ENCODE measurements at regions not wholly inside any gene's neighbourhood (a gene's known extent, or its start where the extent isn't known, plus 50 kb on each side); places are given as distances from the start of the nearest gene placed in this dataset.

- no peak overlapping the region for H3K4me3 ChIP-seq (ENCODE audit: low read length in 2 of 2)
- ATAC-seq (ENCODE audit: low FRiP score) = no peak
- no peaks in the 10 kb centered on the region for H3K36me3 ChIP-seq (ENCODE audit: control insufficient read depth in 1 of 2, insufficient read depth in 2 of 2, low read length in 1 of 2)
- intact Hi-C loops (cut with DNase I) = no loop called here
- no peaks in the 10 kb centered on the region for H3K9me3 ChIP-seq (ENCODE audit: control insufficient read depth, low read length)
- no peak overlapping the region for H3K27ac ChIP-seq (ENCODE audit: low read depth in 1 of 2, low read length in 2 of 2)
- WGBS, 2 donors = 84% methylated on average over 6 of the region's 6 CpGs
- no peak for DNase-seq
- H3K4me1 ChIP-seq (ENCODE audit: control insufficient read depth in 1 of 2, insufficient read depth in 2 of 2, low read length in 2 of 2) = no peaks in the 10 kb centered on the region
- H3K27me3 ChIP-seq (ENCODE audit: control insufficient read depth in 1 of 2, insufficient read depth in 2 of 2, low read length in 1 of 2) = no peaks in the 10 kb centered on the region
These were observed 210.4 kb downstream of the SPTSSA start for GRCh38 chr14:34251662-34252061.

- H3K27ac ChIP-seq (ENCODE audit: low read depth in 1 of 2, low read length in 2 of 2) = no peak overlapping the region
- H3K4me3 ChIP-seq (ENCODE audit: low read length in 2 of 2) = no peak overlapping the region
- intact Hi-C loops (cut with DNase I) = no loop called here
- 84 to 87% methylated on average over 4 of the region's 4 CpGs for WGBS, 2 donors
- DNase-seq = no peak
- no peaks in the 10 kb centered on the region for H3K36me3 ChIP-seq (ENCODE audit: control insufficient read depth in 1 of 2, insufficient read depth in 2 of 2, low read length in 1 of 2)
- H3K4me1 ChIP-seq (ENCODE audit: control insufficient read depth in 1 of 2, insufficient read depth in 2 of 2, low read length in 2 of 2) = no peaks in the 10 kb centered on the region
- ATAC-seq (ENCODE audit: low FRiP score) = no peak
- no peaks in the 10 kb centered on the region for H3K27me3 ChIP-seq (ENCODE audit: control insufficient read depth in 1 of 2, insufficient read depth in 2 of 2, low read length in 1 of 2)
- no peaks in the 10 kb centered on the region for H3K9me3 ChIP-seq (ENCODE audit: control insufficient read depth, low read length)
These were observed 211.1 kb downstream of the SPTSSA start for GRCh38 chr14:34250959-34251358.

GRCh38 chr14:34247605-34248004, 214.4 kb downstream of the SPTSSA start:
- no peaks in the 10 kb centered on the region for H3K36me3 ChIP-seq (ENCODE audit: control insufficient read depth in 1 of 2, insufficient read depth in 2 of 2, low read length in 1 of 2)
- ATAC-seq (ENCODE audit: low FRiP score) (no peak), DNase-seq (no peak)
- no peak overlapping the region for H3K27ac ChIP-seq (ENCODE audit: low read depth in 1 of 2, low read length in 2 of 2)
- no peaks in the 10 kb centered on the region for H3K4me1 ChIP-seq (ENCODE audit: control insufficient read depth in 1 of 2, insufficient read depth in 2 of 2, low read length in 2 of 2)
- H3K27me3 ChIP-seq (ENCODE audit: control insufficient read depth in 1 of 2, insufficient read depth in 2 of 2, low read length in 1 of 2) = no peaks in the 10 kb centered on the region
- H3K9me3 ChIP-seq (ENCODE audit: control insufficient read depth, low read length) = no peaks in the 10 kb centered on the region
- intact Hi-C loops (cut with DNase I) = no loop called here
- H3K4me3 ChIP-seq (ENCODE audit: low read length in 2 of 2) = no peak overlapping the region
- 42 to 52% methylated on average over 1 of the region's 1 CpG for WGBS, 2 donors

- Histone ChIP-seq H3K27ac (ENCODE audit: low read depth in 1 of 2, low read length in 2 of 2) (no peak overlapping the region), H3K4me1 (ENCODE audit: control insufficient read depth in 1 of 2, insufficient read depth in 2 of 2, low read length in 2 of 2) (no peaks in the 10 kb centered on the region), H3K27me3 (ENCODE audit: control insufficient read depth in 1 of 2, insufficient read depth in 2 of 2, low read length in 1 of 2) (no peaks in the 10 kb centered on the region), H3K9me3 (ENCODE audit: control insufficient read depth, low read length) (no peaks in the 10 kb centered on the region), H3K36me3 (ENCODE audit: control insufficient read depth in 1 of 2, insufficient read depth in 2 of 2, low read length in 1 of 2) (no peaks in the 10 kb centered on the region), H3K4me3 (ENCODE audit: low read length in 2 of 2) (no peak overlapping the region)
- intact Hi-C loops (cut with DNase I) = no loop called here
- no peak for ATAC-seq (ENCODE audit: low FRiP score)
- 69 to 72% methylated on average over 4 of the region's 4 CpGs for WGBS, 2 donors
- no peak for DNase-seq
These were observed 215.8 kb downstream of the SPTSSA start for GRCh38 chr14:34246206-34246605.

- H3K36me3 ChIP-seq (ENCODE audit: control insufficient read depth in 1 of 2, insufficient read depth in 2 of 2, low read length in 1 of 2) = no peaks in the 10 kb centered on the region
- H3K27me3 ChIP-seq (ENCODE audit: control insufficient read depth in 1 of 2, insufficient read depth in 2 of 2, low read length in 1 of 2) = no peaks in the 10 kb centered on the region
- H3K4me1 ChIP-seq (ENCODE audit: control insufficient read depth in 1 of 2, insufficient read depth in 2 of 2, low read length in 2 of 2) = no peaks in the 10 kb centered on the region
- no peak for DNase-seq
- H3K27ac ChIP-seq (ENCODE audit: low read depth in 1 of 2, low read length in 2 of 2) = no peak overlapping the region
- no peak for ATAC-seq (ENCODE audit: low FRiP score)
- H3K9me3 ChIP-seq (ENCODE audit: control insufficient read depth, low read length) = no peaks in the 10 kb centered on the region
- intact Hi-C loops (cut with DNase I) = no loop called here
- 77 to 79% methylated on average over 2 of the region's 2 CpGs for WGBS, 2 donors
- no peak overlapping the region for H3K4me3 ChIP-seq (ENCODE audit: low read length in 2 of 2)
These were observed 218.6 kb downstream of the SPTSSA start for GRCh38 chr14:34243401-34243800.

GRCh38 chr14:34243001-34243400, 219.0 kb downstream of the SPTSSA start:
- H3K36me3 ChIP-seq (ENCODE audit: control insufficient read depth in 1 of 2, insufficient read depth in 2 of 2, low read length in 1 of 2) = no peaks in the 10 kb centered on the region
- intact Hi-C loops (cut with DNase I) = no loop called here
- no peaks in the 10 kb centered on the region for H3K9me3 ChIP-seq (ENCODE audit: control insufficient read depth, low read length)
- H3K4me3 ChIP-seq (ENCODE audit: low read length in 2 of 2) = no peak overlapping the region
- H3K27me3 ChIP-seq (ENCODE audit: control insufficient read depth in 1 of 2, insufficient read depth in 2 of 2, low read length in 1 of 2) = no peaks in the 10 kb centered on the region
- ATAC-seq (ENCODE audit: low FRiP score) (no peak), DNase-seq (no peak)
- 89 to 94% methylated on average over 1 of the region's 1 CpG for WGBS, 2 donors
- H3K4me1 ChIP-seq (ENCODE audit: control insufficient read depth in 1 of 2, insufficient read depth in 2 of 2, low read length in 2 of 2) = no peaks in the 10 kb centered on the region
- no peak overlapping the region for H3K27ac ChIP-seq (ENCODE audit: low read depth in 1 of 2, low read length in 2 of 2)

GRCh38 chr14:34241185-34241711, 220.8 kb downstream of the SPTSSA start:
- 76 to 77% methylated on average over 3 of the region's 3 CpGs for WGBS, 2 donors
- no peaks in the 10 kb centered on the region for H3K36me3 ChIP-seq (ENCODE audit: control insufficient read depth in 1 of 2, insufficient read depth in 2 of 2, low read length in 1 of 2)
- no peaks in the 10 kb centered on the region for H3K4me1 ChIP-seq (ENCODE audit: control insufficient read depth in 1 of 2, insufficient read depth in 2 of 2, low read length in 2 of 2)
- no peak overlapping the region for H3K4me3 ChIP-seq (ENCODE audit: low read length in 2 of 2)
- H3K9me3 ChIP-seq (ENCODE audit: control insufficient read depth, low read length) = no peaks in the 10 kb centered on the region
- no peak overlapping the region for H3K27ac ChIP-seq (ENCODE audit: low read depth in 1 of 2, low read length in 2 of 2)
- intact Hi-C loops (cut with DNase I) = no loop called here
- no peak for DNase-seq
- no peaks in the 10 kb centered on the region for H3K27me3 ChIP-seq (ENCODE audit: control insufficient read depth in 1 of 2, insufficient read depth in 2 of 2, low read length in 1 of 2)
- ATAC-seq (ENCODE audit: low FRiP score) = no peak

GRCh38 chr14:34238610-34239009, 223.4 kb downstream of the SPTSSA start:
- DNase-seq = no peak
- Histone ChIP-seq H3K4me1 (ENCODE audit: control insufficient read depth in 1 of 2, insufficient read depth in 2 of 2, low read length in 2 of 2) (peaks cover 3 to 4% of the 10 kb centered on the region in 2 donors), H3K27ac (ENCODE audit: low read depth in 1 of 2, low read length in 2 of 2) (no peak overlapping the region), H3K9me3 (ENCODE audit: control insufficient read depth, low read length) (no peaks in the 10 kb centered on the region), H3K36me3 (ENCODE audit: control insufficient read depth in 1 of 2, insufficient read depth in 2 of 2, low read length in 1 of 2) (no peaks in the 10 kb centered on the region), H3K4me3 (ENCODE audit: low read length in 2 of 2) (no peak overlapping the region), H3K27me3 (ENCODE audit: control insufficient read depth in 1 of 2, insufficient read depth in 2 of 2, low read length in 1 of 2) (no peaks in the 10 kb centered on the region)
- ATAC-seq (ENCODE audit: low FRiP score) = no peak
- intact Hi-C loops (cut with DNase I) = no loop called here
- 92 to 93% methylated on average over 6 of the region's 6 CpGs for WGBS, 2 donors

GRCh38 chr14:34237677-34238076, 224.4 kb downstream of the SPTSSA start:
- no peak overlapping the region for H3K27ac ChIP-seq (ENCODE audit: low read depth in 1 of 2, low read length in 2 of 2)
- no peak for ATAC-seq (ENCODE audit: low FRiP score)
- H3K4me3 ChIP-seq (ENCODE audit: low read length in 2 of 2) = no peak overlapping the region
- no peak for DNase-seq
- H3K9me3 ChIP-seq (ENCODE audit: control insufficient read depth, low read length) = no peaks in the 10 kb centered on the region
- intact Hi-C loops (cut with DNase I) = no loop called here
- no peaks in the 10 kb centered on the region for H3K27me3 ChIP-seq (ENCODE audit: control insufficient read depth in 1 of 2, insufficient read depth in 2 of 2, low read length in 1 of 2)
- no peaks in the 10 kb centered on the region for H3K36me3 ChIP-seq (ENCODE audit: control insufficient read depth in 1 of 2, insufficient read depth in 2 of 2, low read length in 1 of 2)
- 96 to 97% methylated on average over 2 of the region's 2 CpGs for WGBS, 2 donors
- H3K4me1 ChIP-seq (ENCODE audit: control insufficient read depth in 1 of 2, insufficient read depth in 2 of 2, low read length in 2 of 2) = peaks cover 3 to 4% of the 10 kb centered on the region in 2 donors
